B cell (primary cell): ENCODE measurements at regions not wholly inside any gene's neighbourhood (a gene's known extent, or its start where the extent isn't known, plus 50 kb on each side); places are given as distances from the start of the nearest gene placed in this dataset.

Experiments used
- ATAC-seq: fragments of 200-7000 bp; cut with Tn5 transposase; one replicate; pipeline ENCODE4 v1.10.0; 2021; ENCODE audit warnings: low read depth, mild to moderate bottlenecking, moderate number of reproducible peaks, moderate library complexity
- CTCF ChIA-PET: fragments of 350-600 bp; sonication (Branson Sonifier 250); formaldehyde crosslinking; loops from one replicate; lab custom pipeline; 2021; ENCODE audit warnings: antibody characterized with exemption, inconsistent platforms; lab: Charles Lee
- POLR2A ChIA-PET: fragments of 350-600 bp; sonication (Branson Sonifier 250); formaldehyde crosslinking; loops from one replicate; lab custom pipeline; 2021; ENCODE audit warnings: antibody characterized with exemption; lab: Charles Lee
- DNase-seq: peaks from one replicate; pipeline ENCODE4 v3.0.0; 2013
- H2AFZ ChIP-seq: 2 replicates; pipeline ENCODE4 v1.6.1; 2012; ENCODE audit warnings: mild to moderate bottlenecking, low read depth, low read length; ENCODE audit not compliant: insufficient read depth, poor library complexity, severe bottlenecking
- H3K27ac ChIP-seq, 2 donors: 1 replicate in 1 of 2; 2 replicates in 1 of 2; pipeline ENCODE4 v1.5.1; 2012 to 2013; ENCODE audit warnings: low read length in 2 of 2, mild to moderate bottlenecking in 2 of 2, moderate library complexity in 1 of 2
- H3K27me3 ChIP-seq, 4 experiments: fragments of 200-600 bp in 1 of 4; sonication (generic) in 1 of 4; replicated peaks in 1 of 4; 1 replicate in 2 of 4; 2 replicates in 2 of 4; pipeline versions ENCODE4 v1.6.1 to v1.7.0; 2013 to 2016; ENCODE audit warnings: low read length in 3 of 4, mild to moderate bottlenecking in 2 of 4, mixed read lengths in 1 of 4, moderate library complexity in 1 of 4; ENCODE audit not compliant: insufficient read depth in 4 of 4, control insufficient read depth in 3 of 4; ENCODE audit errors: control extremely low read depth in 1 of 4
- H3K36me3 ChIP-seq, 2 experiments: replicated peaks in 1 of 2; 1 replicate in 1 of 2; 2 replicates in 1 of 2; pipeline versions ENCODE4 v1.6.1 to v1.7.1; 2013; ENCODE audit warnings: low read length in 1 of 2; ENCODE audit not compliant: insufficient read depth in 2 of 2, control insufficient read depth in 1 of 2; ENCODE audit errors: control extremely low read depth in 1 of 2, extremely low read depth in 1 of 2
- H3K4me1 ChIP-seq, 2 donors: fragments of 200-600 bp in 1 of 2; sonication (generic) in 1 of 2; 1 replicate in 1 of 2; 2 replicates in 1 of 2; pipeline versions ENCODE4 v1.5.1 to v1.6.1; 2013 to 2017; ENCODE audit warnings: low read length in 2 of 2; ENCODE audit not compliant: control insufficient read depth in 2 of 2, insufficient read depth in 2 of 2
- H3K4me2 ChIP-seq: replicated peaks from 2 replicates; pipeline ENCODE3; 2012; ENCODE audit warnings: mild to moderate bottlenecking, low read depth, low read length; ENCODE audit not compliant: poor library complexity, severe bottlenecking
- H3K4me3 ChIP-seq, 5 experiments: fragments of 200-600 bp in 1 of 5; sonication (generic) in 1 of 5; 1 replicate in 3 of 5; 2 replicates in 2 of 5; pipeline versions ENCODE4 v1.5.1 to v1.7.0; 2011 to 2016; ENCODE audit warnings: low read length in 4 of 5, mild to moderate bottlenecking in 4 of 5, low read depth in 2 of 5, control low read depth in 1 of 5, moderate library complexity in 1 of 5; ENCODE audit not compliant: insufficient read depth in 1 of 5; ENCODE audit errors: control extremely low read depth in 1 of 5, extremely low read depth in 1 of 5
- H3K79me2 ChIP-seq: fragments of 200-600 bp; sonication (generic); one replicate; pipeline ENCODE4 v1.6.0; 2016; ENCODE audit warnings: low read length; ENCODE audit not compliant: control insufficient read depth, insufficient read depth
- H3K9ac ChIP-seq: fragments of 200-600 bp; sonication (generic); 2 replicates; pipeline ENCODE4 v1.6.1; 2017; ENCODE audit warnings: mild to moderate bottlenecking, low read length, moderate library complexity
- H3K9me3 ChIP-seq, 3 donors: one replicate each; pipeline versions ENCODE4 v1.6.1 to v1.7.1; 2013; ENCODE audit warnings: low read length in 2 of 3; ENCODE audit not compliant: control insufficient read depth in 2 of 3, insufficient read depth in 1 of 3; ENCODE audit errors: control extremely low read depth in 1 of 3
- H4K20me1 ChIP-seq: 2 replicates; pipeline ENCODE4 v1.6.0; 2012; ENCODE audit warnings: mild to moderate bottlenecking, low read length; ENCODE audit not compliant: insufficient read depth, control insufficient read depth, poor library complexity, severe bottlenecking
- H3K27ac Mint-ChIP-seq: one replicate; pipeline ENCODE4 v1.8.0; 2021; ENCODE audit warnings: mixed read lengths
- H3K27me3 Mint-ChIP-seq: one replicate; pipeline ENCODE4 v1.8.0; 2021; ENCODE audit warnings: mixed read lengths
- H3K4me1 Mint-ChIP-seq: one replicate; pipeline ENCODE4 v1.8.0; 2021; ENCODE audit warnings: mixed read lengths
- H3K4me3 Mint-ChIP-seq: one replicate; pipeline ENCODE4 v1.8.0; 2021; ENCODE audit warnings: mixed read lengths
- H3K9me3 Mint-ChIP-seq: one replicate; pipeline ENCODE4 v1.8.0; 2022; ENCODE audit warnings: mixed read lengths; ENCODE audit not compliant: insufficient read depth
- EZH2 ChIP-seq: IDR thresholded peaks from 2 replicates; pipeline ENCODE4 v1.6.1; 2012; ENCODE audit warnings: borderline replicate concordance, low read depth, mild to moderate bottlenecking, moderate library complexity, low read length; ENCODE audit not compliant: insufficient read depth, poor library complexity, severe bottlenecking
- WGBS: methylation state at CpG from one replicate; pipeline ENCODE4 v1.1.5; 2013; ENCODE audit warnings: missing lambda C conversion rate; ENCODE audit not compliant: insufficient coverage; 5-methylcytosine and 5-hydroxymethylcytosine counted together
- intact Hi-C: fragments of 100-400 bp; cut with micrococcal nuclease; formaldehyde crosslinking; loops from one replicate; pipeline ENCODE4 v1.10.0; 2022
- TF ChIP-seq, protein P1 (sequence below): fragments of 200-600 bp; IDR thresholded peaks from one replicate; pipeline ENCODE4 v1.8.0; 2022; ENCODE audit warnings: antibody characterized with exemption, mild to moderate bottlenecking

DNA sequence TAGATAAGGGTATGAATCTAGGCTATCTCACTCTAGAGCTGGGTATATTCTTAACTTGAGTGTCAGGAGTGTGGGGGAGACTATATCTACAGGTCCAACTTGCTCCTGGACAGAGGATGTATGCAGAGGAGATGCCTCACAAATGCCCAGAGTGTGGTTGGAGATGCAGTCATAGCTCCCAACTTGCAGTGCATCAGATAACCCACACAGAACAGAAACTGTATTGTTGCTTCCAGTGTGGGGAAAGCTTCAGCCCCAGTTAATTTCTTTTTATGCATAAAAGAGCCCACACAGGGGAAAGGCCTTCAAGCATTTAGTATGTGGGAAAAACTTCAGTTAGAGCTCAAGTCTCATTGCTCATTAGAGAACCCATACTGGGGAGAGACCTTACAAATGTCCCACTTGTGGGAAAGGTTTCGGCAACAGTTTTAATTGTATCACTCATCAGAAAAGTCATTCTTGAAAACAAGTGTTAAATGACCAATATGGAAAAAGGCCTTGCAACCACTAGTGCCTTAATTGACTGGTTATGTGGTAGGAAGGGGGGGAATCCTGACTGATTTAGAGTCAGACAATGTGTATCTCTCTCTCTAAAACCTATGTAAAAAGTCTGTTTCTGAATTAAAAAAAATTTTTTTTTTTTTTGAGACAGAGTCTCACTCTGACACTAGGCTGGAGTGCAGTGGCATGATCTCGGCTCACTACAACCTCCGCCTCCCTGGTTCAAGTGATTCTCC lies 67.9 kb downstream of the EBNA1BP2 start:
- Mint-ChIP-seq H3K27me3 (peaks cover 16% of the 10 kb centered on the region), H3K4me1 (no peaks in the 10 kb centered on the region), H3K27ac (no peak overlapping the region), H3K4me3 (no peak overlapping the region), H3K9me3 (peaks cover 8% of the 10 kb centered on the region)
- ATAC-seq = no peak
- no peak overlapping the region for H3K4me3 ChIP-seq
- peaks cover 0 to 34% (median 10%) of the 10 kb centered on the region in 3 donors for H3K9me3 ChIP-seq
- WGBS = 100% methylated on average over 2 of the region's 3 CpGs
- no peaks in the 10 kb centered on the region for H3K79me2 ChIP-seq
- H2AFZ ChIP-seq = no peak overlapping the region
- H3K27ac ChIP-seq = no peak overlapping the region
- no peaks in the 10 kb centered on the region for H4K20me1 ChIP-seq
- CTCF ChIA-PET = no interaction called here
- no peak for DNase-seq
- TF ChIP-seq EZH2 = no peak
- TF ChIP-seq, protein P1, sequence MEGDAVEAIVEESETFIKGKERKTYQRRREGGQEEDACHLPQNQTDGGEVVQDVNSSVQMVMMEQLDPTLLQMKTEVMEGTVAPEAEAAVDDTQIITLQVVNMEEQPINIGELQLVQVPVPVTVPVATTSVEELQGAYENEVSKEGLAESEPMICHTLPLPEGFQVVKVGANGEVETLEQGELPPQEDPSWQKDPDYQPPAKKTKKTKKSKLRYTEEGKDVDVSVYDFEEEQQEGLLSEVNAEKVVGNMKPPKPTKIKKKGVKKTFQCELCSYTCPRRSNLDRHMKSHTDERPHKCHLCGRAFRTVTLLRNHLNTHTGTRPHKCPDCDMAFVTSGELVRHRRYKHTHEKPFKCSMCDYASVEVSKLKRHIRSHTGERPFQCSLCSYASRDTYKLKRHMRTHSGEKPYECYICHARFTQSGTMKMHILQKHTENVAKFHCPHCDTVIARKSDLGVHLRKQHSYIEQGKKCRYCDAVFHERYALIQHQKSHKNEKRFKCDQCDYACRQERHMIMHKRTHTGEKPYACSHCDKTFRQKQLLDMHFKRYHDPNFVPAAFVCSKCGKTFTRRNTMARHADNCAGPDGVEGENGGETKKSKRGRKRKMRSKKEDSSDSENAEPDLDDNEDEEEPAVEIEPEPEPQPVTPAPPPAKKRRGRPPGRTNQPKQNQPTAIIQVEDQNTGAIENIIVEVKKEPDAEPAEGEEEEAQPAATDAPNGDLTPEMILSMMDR = no peak
- H3K27me3 ChIP-seq = no peaks in the 10 kb centered on the region
- H3K4me2 ChIP-seq = no peak overlapping the region
- no peak overlapping the region for H3K9ac ChIP-seq
- H3K4me1 ChIP-seq = no peaks in the 10 kb centered on the region
- H3K36me3 ChIP-seq = no peaks in the 10 kb centered on the region
- POLR2A ChIA-PET = no interaction called here
- intact Hi-C loops = no loop called here

DNA sequence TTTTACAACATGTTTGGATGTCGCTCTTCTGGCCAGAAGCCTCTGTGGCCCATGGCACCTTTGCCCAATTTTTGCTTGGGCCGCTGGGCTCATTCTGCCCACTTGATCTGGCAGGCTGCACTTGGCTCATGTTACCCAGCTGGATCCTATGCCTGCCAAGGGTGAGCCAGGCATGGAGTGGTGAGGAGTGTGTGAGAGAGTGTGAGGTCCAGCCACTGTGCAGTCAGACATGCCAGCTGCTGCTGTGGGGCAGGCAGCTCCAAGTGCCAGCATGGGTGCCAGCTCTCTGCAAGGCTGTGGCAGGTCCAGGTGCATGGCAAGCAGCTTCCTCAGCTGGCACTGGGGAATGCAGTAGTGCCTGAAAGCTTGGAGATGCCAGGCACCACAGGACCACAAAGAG lies 71.0 kb downstream of the EBNA1BP2 start:
- Histone ChIP-seq H2AFZ (no peak overlapping the region), H3K36me3 (no peaks in the 10 kb centered on the region), H3K27ac (no peak overlapping the region), H4K20me1 (no peaks in the 10 kb centered on the region), H3K27me3 (no peaks in the 10 kb centered on the region), H3K79me2 (no peaks in the 10 kb centered on the region), H3K4me3 (no peak overlapping the region), H3K4me2 (no peak overlapping the region), H3K9me3 (peaks cover 0 to 20% (median 6%) of the 10 kb centered on the region in 3 donors), H3K9ac (no peak overlapping the region), H3K4me1 (no peaks in the 10 kb centered on the region)
- 83% methylated on average over 2 of the region's 2 CpGs for WGBS
- DNase-seq (no peak), ATAC-seq (no peak)
- POLR2A ChIA-PET = interaction anchor here (0.5 kb wide), 1 partner anchor 59 kb away, joined by 8 read pairs; no protein-coding TSS in a partner anchor
- Mint-ChIP-seq H3K9me3 (peaks cover 5% of the 10 kb centered on the region), H3K27ac (no peak overlapping the region), H3K4me3 (no peak overlapping the region), H3K27me3 (peaks cover 16% of the 10 kb centered on the region), H3K4me1 (no peaks in the 10 kb centered on the region)
- TF ChIP-seq, protein P1 = no peak
- TF ChIP-seq EZH2 = no peak
- CTCF ChIA-PET = interaction anchor here (0.8 kb wide), 1 partner anchor 27 kb away, joined by 3 read pairs; no protein-coding TSS in a partner anchor
- intact Hi-C loops = no loop called here
